HepG2 (cell line): ENCODE measurements at regions not wholly inside any gene's neighbourhood (a gene's known extent, or its start where the extent isn't known, plus 50 kb on each side); places are given as distances from the start of the nearest gene placed in this dataset.

Source experiments
- CREB1 ChIP-seq, 2 experiments: fragments of 450-650 bp in 1 of 2; IDR thresholded peaks; 2 replicates each; pipeline ENCODE4 v1.6.1; 2016 to 2017; ENCODE audit warnings: control low read depth in 1 of 2, mild to moderate bottlenecking in 1 of 2, missing compliant biosample characterization in 1 of 2, missing genetic modification characterization in 1 of 2
- HDAC1 ChIP-seq: sonication (generic); formaldehyde crosslinking; IDR thresholded peaks from 2 replicates; pipeline ENCODE4 v1.5.1; 2020; ENCODE audit warnings: mild to moderate bottlenecking, missing genetic modification reagents
- NFE2L1 ChIP-seq: sonication (generic); formaldehyde crosslinking; IDR thresholded peaks from 2 replicates; pipeline ENCODE4 v1.4.0; 2020; ENCODE audit warnings: missing genetic modification reagents, mild to moderate bottlenecking, borderline replicate concordance
- SRY ChIP-seq: sonication (generic); formaldehyde crosslinking; IDR thresholded peaks from 2 replicates; pipeline ENCODE4 v1.8.0; 2022; ENCODE audit warnings: mild to moderate bottlenecking, missing genetic modification reagents
- SYNCRIP ChIP-seq: fragments of 200-400 bp; formaldehyde crosslinking; IDR thresholded peaks from 2 replicates; pipeline ENCODE4 v1.6.1; 2018; ENCODE audit warnings: mild to moderate bottlenecking, low read depth, low read length; ENCODE audit not compliant: insufficient read depth
- ZBTB38 ChIP-seq: sonication (generic); formaldehyde crosslinking; IDR thresholded peaks from 2 replicates; pipeline ENCODE4 v1.5.1; 2020; ENCODE audit warnings: mild to moderate bottlenecking, missing genetic modification reagents
- ZBTB39 ChIP-seq: sonication (generic); formaldehyde crosslinking; IDR thresholded peaks from 2 replicates; pipeline ENCODE4 v1.5.0; 2020; ENCODE audit warnings: missing genetic modification reagents
- ZBTB40 ChIP-seq, 2 experiments: fragments of 450-650 bp in 1 of 2; sonication (generic) in 1 of 2; formaldehyde crosslinking in 1 of 2; IDR thresholded peaks; 2 replicates each; pipeline versions ENCODE4 v1.6.1 to v1.8.0; 2016 to 2022; ENCODE audit warnings: antibody characterized with exemption in 1 of 2, mild to moderate bottlenecking in 1 of 2, missing genetic modification reagents in 1 of 2
- ZGPAT ChIP-seq: IDR thresholded peaks from 2 replicates; pipeline ENCODE4 v1.6.1; 2016; ENCODE audit warnings: mild to moderate bottlenecking
- ZNF441 ChIP-seq: sonication (generic); formaldehyde crosslinking; IDR thresholded peaks from 2 replicates; pipeline ENCODE4 v1.7.0; 2021; ENCODE audit warnings: missing genetic modification reagents, borderline replicate concordance
- ZNF546 ChIP-seq: sonication (generic); formaldehyde crosslinking; conservative IDR thresholded peaks from 2 replicates; pipeline ENCODE4 v1.8.1; 2023; ENCODE audit warnings: mild to moderate bottlenecking, missing genetic modification reagents
- ZNF556 ChIP-seq: sonication (generic); formaldehyde crosslinking; IDR thresholded peaks from 2 replicates; pipeline ENCODE4 v1.4.0; 2020; ENCODE audit warnings: mild to moderate bottlenecking, missing genetic modification reagents, borderline replicate concordance
- ZNF709 ChIP-seq: sonication (generic); formaldehyde crosslinking; IDR thresholded peaks from 2 replicates; pipeline ENCODE4 v1.5.0; 2020; ENCODE audit warnings: mild to moderate bottlenecking, missing genetic modification reagents
- ZNF746 ChIP-seq: sonication (generic); formaldehyde crosslinking; IDR thresholded peaks from 2 replicates; pipeline ENCODE4 v1.8.0; 2022; ENCODE audit warnings: mild to moderate bottlenecking, missing genetic modification reagents
- TF ChIP-seq, protein P1 (sequence below): sonication (generic); formaldehyde crosslinking; IDR thresholded peaks from 2 replicates; pipeline ENCODE4 v1.4.0; 2020; ENCODE audit warnings: mild to moderate bottlenecking, low read depth, missing genetic modification reagents

- TF ChIP-seq ZBTB40 (IDR thresholded peaks at IDR 0.05) = no peak
- TF ChIP-seq ZBTB40 (CRISPR knock-in tag; IDR thresholded peaks at IDR 0.05) = no peak
- no peak for TF ChIP-seq ZNF709 (CRISPR knock-in tag)
- TF ChIP-seq ZGPAT = no peak
- TF ChIP-seq SRY (CRISPR knock-in tag) = no peak
- TF ChIP-seq HDAC1 (CRISPR knock-in tag) = no peak
- TF ChIP-seq SYNCRIP = no peak
- no peak for TF ChIP-seq ZNF746
- TF ChIP-seq ZBTB38 = no peak
- TF ChIP-seq ZBTB39 = no peak
- TF ChIP-seq, protein P1, sequence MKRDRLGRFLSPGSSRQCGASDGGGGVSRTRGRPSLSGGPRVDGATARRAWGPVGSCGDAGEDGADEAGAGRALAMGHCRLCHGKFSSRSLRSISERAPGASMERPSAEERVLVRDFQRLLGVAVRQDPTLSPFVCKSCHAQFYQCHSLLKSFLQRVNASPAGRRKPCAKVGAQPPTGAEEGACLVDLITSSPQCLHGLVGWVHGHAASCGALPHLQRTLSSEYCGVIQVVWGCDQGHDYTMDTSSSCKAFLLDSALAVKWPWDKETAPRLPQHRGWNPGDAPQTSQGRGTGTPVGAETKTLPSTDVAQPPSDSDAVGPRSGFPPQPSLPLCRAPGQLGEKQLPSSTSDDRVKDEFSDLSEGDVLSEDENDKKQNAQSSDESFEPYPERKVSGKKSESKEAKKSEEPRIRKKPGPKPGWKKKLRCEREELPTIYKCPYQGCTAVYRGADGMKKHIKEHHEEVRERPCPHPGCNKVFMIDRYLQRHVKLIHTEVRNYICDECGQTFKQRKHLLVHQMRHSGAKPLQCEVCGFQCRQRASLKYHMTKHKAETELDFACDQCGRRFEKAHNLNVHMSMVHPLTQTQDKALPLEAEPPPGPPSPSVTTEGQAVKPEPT (CRISPR knock-in tag) = no peak
- TF ChIP-seq CREB1 (IDR thresholded peaks at IDR 0.05) = peak; percentile 46; the same call in 1 of the 2 replicates
- TF ChIP-seq CREB1 (CRISPR knock-in tag; IDR thresholded peaks at IDR 0.05) = peak; percentile 44; the same call in 1 of the 2 replicates
- 0 out of 2 replicates have a peak, but pooled peaks have one; percentile 23 for TF ChIP-seq ZNF556
- no peak for TF ChIP-seq NFE2L1
- no peak for TF ChIP-seq ZNF441 (CRISPR knock-in tag)
- TF ChIP-seq ZNF546 (CRISPR knock-in tag) = no peak
Observed at GRCh38 chr6:18585032-18585573, 198.0 kb downstream of the RNF144B start (continued).
